ENCODE measurements at regions not wholly inside any gene's neighbourhood (a gene's known extent, or its start where the extent isn't known, plus 50 kb on each side); places are given as distances from the start of the nearest gene placed in this dataset.
A peak's percentile ranks its signal among the peaks of the same experiment; 100 is the strongest.
"Not testable (repeated sequence)": the region's sequence is repeated elsewhere in the genome, so short reads cannot be mapped to it uniquely, and the experiment has no call there.

- DNase-seq (ENCODE audit: low spot score) (no peak), FAIRE-seq (no peak)
Measured at GRCh38 chr16:66175636-66176035, 190.9 kb upstream of the CDH5 start.

GRCh38 chr16:66175058-66175457 is 191.4 kb upstream of the CDH5 start:
- FAIRE-seq (no peak), DNase-seq (ENCODE audit: low spot score) (no peak)

- FAIRE-seq; DNase-seq (ENCODE audit: low spot score): not testable (repeated sequence)
Measured at GRCh38 chr16:66173796-66174195, 192.7 kb upstream of the CDH5 start.

- not testable (repeated sequence) for FAIRE-seq; DNase-seq (ENCODE audit: low spot score)
Measured at GRCh38 chr16:66173181-66173580, 193.3 kb upstream of the CDH5 start.

GRCh38 chr16:66172463-66172862 is 194.0 kb upstream of the CDH5 start:
- DNase-seq (ENCODE audit: low spot score) (no peak), FAIRE-seq (no peak)

- FAIRE-seq (no peak), DNase-seq (ENCODE audit: low spot score) (no peak)
Measured at GRCh38 chr16:66171578-66171977, 194.9 kb upstream of the CDH5 start.

GRCh38 chr16:66170989-66171388 is 195.5 kb upstream of the CDH5 start:
- DNase-seq (ENCODE audit: low spot score) = no peak
- no peak for FAIRE-seq

- no peak for FAIRE-seq
- no peak for DNase-seq (ENCODE audit: low spot score)
Measured at GRCh38 chr16:66169817-66170216, 196.7 kb upstream of the CDH5 start.

GRCh38 chr16:66168777-66169176 is 197.7 kb upstream of the CDH5 start:
- DNase-seq (ENCODE audit: low spot score) (no peak), FAIRE-seq (no peak)

- DNase-seq (ENCODE audit: low spot score) = no peak
- no peak for FAIRE-seq
Measured at GRCh38 chr16:66167564-66168291, 198.8 kb upstream of the CDH5 start.

GRCh38 chr16:66166490-66166889 is 200.0 kb upstream of the CDH5 start:
- FAIRE-seq (no peak), DNase-seq (ENCODE audit: low spot score) (no peak)

GRCh38 chr16:66165879-66166278 is 200.6 kb upstream of the CDH5 start:
- DNase-seq (ENCODE audit: low spot score) = no peak
- no peak for FAIRE-seq

GRCh38 chr16:66164581-66165247 is 201.8 kb upstream of the CDH5 start:
- DNase-seq (ENCODE audit: low spot score) (no peak), FAIRE-seq (no peak)

GRCh38 chr16:66162821-66163220 is 203.7 kb upstream of the CDH5 start:
- DNase-seq (ENCODE audit: low spot score) (no peak), FAIRE-seq (no peak)

- DNase-seq (ENCODE audit: low spot score) = no peak
- no peak for FAIRE-seq
Measured at GRCh38 chr16:66161942-66162341, 204.5 kb upstream of the CDH5 start.

- no peak for FAIRE-seq
Measured at GRCh38 chr16:66161269-66161668, 205.2 kb upstream of the CDH5 start.

GRCh38 chr16:66159987-66160386 is 206.5 kb upstream of the CDH5 start:
- no peak for DNase-seq (ENCODE audit: low spot score)
- FAIRE-seq = no peak

More at GRCh38 chr16:66161269-66161668, 205.2 kb upstream of the CDH5 start:
- no peak for DNase-seq (ENCODE audit: low spot score)

GRCh38 chr16:66156538-66156937 is 210.0 kb upstream of the CDH5 start:
- DNase-seq (ENCODE audit: low spot score) (no peak), FAIRE-seq (no peak)

GRCh38 chr16:66155933-66156332 is 210.6 kb upstream of the CDH5 start:
- no peak for FAIRE-seq
- no peak for DNase-seq (ENCODE audit: low spot score)

- FAIRE-seq = no peak
- DNase-seq (ENCODE audit: low spot score) = no peak
Measured at GRCh38 chr16:66154801-66155200, 211.7 kb upstream of the CDH5 start.

GRCh38 chr16:66152823-66153393 is 213.6 kb upstream of the CDH5 start:
- FAIRE-seq (no peak), DNase-seq (ENCODE audit: low spot score) (peak; percentile 18)

GRCh38 chr16:66152181-66152580 is 214.3 kb upstream of the CDH5 start:
- FAIRE-seq (no peak), DNase-seq (ENCODE audit: low spot score) (no peak)

All from urothelium cell line (cell line).